Motor neuron (in vitro differentiated cells): ENCODE measurements at regions not wholly inside any gene's neighbourhood (a gene's known extent, or its start where the extent isn't known, plus 50 kb on each side); places are given as distances from the start of the nearest gene placed in this dataset.
"Not testable (repeated sequence)": the region's sequence is repeated elsewhere in the genome, so short reads cannot be mapped to it uniquely, and the experiment has no call there.

Experiments
- ATAC-seq, 8 experiments: fragments of 200-7000 bp; cut with Tn5 transposase; replicated peaks in 6 of 8; 2 replicates each; pipeline ENCODE4 v1.8.0; 2021; ENCODE audit warnings: mild to moderate bottlenecking in 8 of 8, moderate library complexity in 8 of 8
- H3K27ac ChIP-seq, 2 donors: fragments of 250-450 bp; sonication (Bioruptor Pico); 2 replicates each; pipeline ENCODE4 v1.9.0; 2021; ENCODE audit warnings: antibody characterized with exemption in 2 of 2, mild to moderate bottlenecking in 2 of 2, moderate library complexity in 1 of 2
- H3K4me1 ChIP-seq, 2 donors: fragments of 250-450 bp; sonication (Bioruptor Pico); replicated peaks in 1 of 2; 2 replicates each; pipeline ENCODE4 v1.6.1; 2021; ENCODE audit warnings: antibody characterized with exemption in 2 of 2, mild to moderate bottlenecking in 2 of 2, moderate library complexity in 1 of 2
- H3K4me3 ChIP-seq, 5 donors: fragments of 250-450 bp; sonication (Bioruptor Pico); 2 replicates each; pipeline ENCODE4 v1.9.0; 2021; ENCODE audit warnings: antibody characterized with exemption in 5 of 5, mild to moderate bottlenecking in 5 of 5, moderate library complexity in 4 of 5
- WGBS, 10 experiments: fragments of 450-650 bp; shearing (Covaris generic); methylation state at CpG; one replicate each; pipeline ENCODE4 v1.0.0; 2022; 5-methylcytosine and 5-hydroxymethylcytosine counted together
- in situ Hi-C, 9 experiments: fragments of 400-800 bp; cut with MboI; loops; one replicate each; pipeline ENCODE4 v1.15.0; 2021; ENCODE audit warnings: low sequenced_read_pairs in 9 of 9, low pct_unique_long_range_greater_than_20kb in 2 of 9; ENCODE audit not compliant: unreplicated experiment in 9 of 9

GRCh38 chr4:30215973-30216372 lies 504.2 kb upstream of the PCDH7 start:
- H3K27ac ChIP-seq, H3K4me1 ChIP-seq, ATAC-seq, in situ Hi-C loops, H3K4me3 ChIP-seq: not testable (repeated sequence)
- 35 to 100% (median 84%) methylated on average over 1 to 4 of the region's 4 CpGs; no CpG with 5 or more reads in 3 of the 10 experiments for WGBS, 10 experiments

DNA sequence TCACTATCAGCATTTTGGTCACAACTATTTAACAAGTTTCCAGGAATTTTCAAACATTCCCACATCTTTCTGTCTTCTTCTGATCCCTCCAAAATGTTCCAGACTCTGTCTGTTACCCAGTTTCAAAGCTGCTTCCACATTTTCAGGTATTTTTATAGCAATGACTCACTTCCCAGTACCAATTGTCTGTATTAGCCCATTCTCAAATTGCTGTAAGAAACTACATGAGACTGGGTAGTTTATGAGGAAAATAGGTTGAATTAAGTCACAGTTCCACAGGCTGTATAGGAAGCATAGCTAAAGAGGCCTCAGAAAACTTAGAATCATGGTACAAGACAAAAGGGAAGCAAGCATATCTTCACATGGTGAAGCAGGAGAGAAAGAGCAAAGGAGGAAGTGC lies 475.0 kb upstream of the PCDH7 start:
- H3K4me3 ChIP-seq, result no peak overlapping the region
- ATAC-seq, result no peak
- in situ Hi-C loops, result no loop called here
- H3K4me1 ChIP-seq, result no peaks in the 10 kb centered on the region
- H3K27ac ChIP-seq, result no peak overlapping the region

DNA sequence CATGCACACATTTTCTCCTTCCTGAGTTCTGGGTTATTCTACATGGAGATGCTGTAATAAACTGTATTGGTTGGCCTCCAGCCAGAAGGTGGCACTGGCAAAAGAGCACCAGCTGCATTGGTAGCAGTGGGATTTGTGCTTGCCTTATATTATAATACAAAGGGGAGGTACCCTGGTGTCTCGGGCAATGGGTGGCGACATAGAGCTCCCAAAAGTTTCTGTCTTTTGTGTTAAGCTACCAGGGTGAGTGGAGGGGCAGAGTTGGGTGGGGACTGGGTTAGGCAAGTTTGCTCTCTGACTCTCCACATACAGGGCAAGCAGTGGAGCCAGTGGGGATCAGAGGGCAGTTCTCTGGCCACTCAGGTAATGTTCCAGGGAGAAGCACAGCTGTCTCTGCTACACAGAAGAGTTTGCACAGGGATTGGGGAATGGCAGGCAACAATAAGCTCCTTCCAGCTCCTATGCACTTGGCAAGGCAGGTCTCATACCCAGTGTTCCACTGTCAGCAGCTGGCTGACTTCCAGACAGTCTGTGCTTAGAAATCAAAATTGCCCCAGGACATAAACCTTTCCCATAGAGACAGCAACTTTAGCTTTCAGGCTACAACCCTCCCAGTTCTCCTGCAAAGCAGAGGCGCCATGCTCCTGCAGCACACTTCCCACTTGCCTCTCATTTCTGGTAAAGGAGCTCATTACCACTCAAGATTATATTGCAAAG lies 463.9 kb upstream of the PCDH7 start:
- in situ Hi-C loops, result no loop called here
- H3K4me1 ChIP-seq, result no peaks in the 10 kb centered on the region
- no peak overlapping the region for H3K27ac ChIP-seq
- H3K4me3 ChIP-seq, result no peak overlapping the region
- WGBS, 10 experiments, result 0 to 100% (median 88%) methylated on average over 1 to 2 of the region's 3 CpGs; no CpG with 5 or more reads in 5 of the 10 experiments
- ATAC-seq, result peak in 2 of 8 experiments; percentile 75 to 83

- Histone ChIP-seq H3K4me3 (no peak overlapping the region), H3K27ac (no peak overlapping the region), H3K4me1 (no peaks in the 10 kb centered on the region)
- in situ Hi-C loops, result no loop called here
- ATAC-seq, result peak in 2 of 8 experiments; percentile 25 to 32
- 0 to 80% (median 59%) methylated on average over 1 to 3 of the region's 3 CpGs for WGBS, 10 experiments
These were observed 461.2 kb upstream of the PCDH7 start for GRCh38 chr4:30258949-30259348.

GRCh38 chr4:30262379-30262778 lies 457.8 kb upstream of the PCDH7 start:
- Histone ChIP-seq H3K27ac (no peak overlapping the region), H3K4me1 (no peaks in the 10 kb centered on the region), H3K4me3 (no peak overlapping the region)
- in situ Hi-C loops, result no loop called here
- ATAC-seq, result no peak
- WGBS, 10 experiments, result 6 to 92% (median 45%) methylated on average over 1 to 2 of the region's 2 CpGs; no CpG with 5 or more reads in 2 of the 10 experiments

- ATAC-seq, result no peak
- in situ Hi-C loops, result no loop called here
- Histone ChIP-seq H3K4me1 (no peaks in the 10 kb centered on the region), H3K27ac (no peak overlapping the region), H3K4me3 (no peak overlapping the region)
- 18 to 96% (median 74%) methylated on average over 1 to 15 of the region's 15 CpGs; no CpG with 5 or more reads in 4 of the 10 experiments for WGBS, 10 experiments
These were observed 455.7 kb upstream of the PCDH7 start for GRCh38 chr4:30264465-30264864.

GRCh38 chr4:30265716-30266115 lies 454.5 kb upstream of the PCDH7 start:
- no peak for ATAC-seq
- Histone ChIP-seq H3K4me1 (no peaks in the 10 kb centered on the region), H3K27ac (no peak overlapping the region), H3K4me3 (no peak overlapping the region)
- 2 to 91% (median 64%) methylated on average over 2 to 3 of the region's 3 CpGs for WGBS, 10 experiments
- in situ Hi-C loops, result no loop called here

DNA sequence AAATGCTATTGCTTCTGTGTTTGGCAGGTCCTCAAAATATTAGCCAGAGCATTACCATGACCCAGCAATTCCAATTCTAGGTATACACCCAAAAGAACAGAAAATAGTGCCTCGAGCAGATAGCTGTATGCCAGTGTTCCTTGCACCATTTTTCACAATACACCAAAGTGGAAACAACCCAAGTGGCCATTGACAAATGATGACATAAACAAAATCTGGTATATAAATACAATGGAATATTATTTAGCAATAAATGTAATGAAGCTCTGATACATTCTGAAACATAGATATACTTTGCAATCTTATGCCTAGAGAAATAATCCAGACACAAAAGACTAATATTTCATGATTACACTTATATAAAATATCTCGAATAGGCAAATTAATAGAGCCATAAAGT lies 451.8 kb upstream of the PCDH7 start:
- in situ Hi-C loops, result no loop called here
- WGBS, 10 experiments, result 0 to 94% (median 72%) methylated on average over 1 to 2 of the region's 2 CpGs; no CpG with 5 or more reads in 1 of the 10 experiments
- no peak overlapping the region for H3K4me3 ChIP-seq
- no peak for ATAC-seq
- no peaks in the 10 kb centered on the region for H3K4me1 ChIP-seq
- no peak overlapping the region for H3K27ac ChIP-seq

GRCh38 chr4:30269850-30270249 lies 450.3 kb upstream of the PCDH7 start:
- in situ Hi-C loops, result no loop called here
- 2 to 78% (median 56%) methylated on average over 4 to 6 of the region's 6 CpGs for WGBS, 10 experiments
- H3K27ac ChIP-seq, result no peak overlapping the region
- H3K4me1 ChIP-seq, result no peaks in the 10 kb centered on the region
- H3K4me3 ChIP-seq, result no peak overlapping the region
- ATAC-seq, result peak in 2 of 8 experiments; percentile 34 to 50

DNA sequence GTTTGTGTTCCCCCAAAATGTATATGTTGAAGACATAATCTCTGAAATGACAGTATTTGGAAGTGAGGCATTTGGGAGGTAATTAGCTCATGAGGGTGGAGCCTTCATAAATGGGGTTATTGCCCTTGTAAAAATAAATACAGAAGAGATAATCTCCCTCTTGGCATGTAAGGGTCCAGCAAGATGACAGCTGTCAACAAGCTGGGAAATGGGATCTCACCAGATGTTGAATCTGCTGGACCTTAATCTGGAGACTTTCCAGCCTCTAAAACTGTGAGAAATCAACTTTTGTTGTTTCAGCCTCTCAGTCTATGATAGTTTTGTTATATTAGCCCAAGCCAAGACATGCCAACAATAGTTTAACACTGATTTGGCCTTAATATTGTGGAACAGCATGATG lies 438.2 kb upstream of the PCDH7 start:
- in situ Hi-C loops, result no loop called here

GRCh38 chr4:30283336-30283735 lies 436.8 kb upstream of the PCDH7 start:
- Histone ChIP-seq H3K4me3 (no peak overlapping the region), H3K4me1 (no peaks in the 10 kb centered on the region), H3K27ac (no peak overlapping the region)
- in situ Hi-C loops, result no loop called here
- no peak for ATAC-seq
- 0 to 100% (median 92%) methylated on average over 1 to 3 of the region's 3 CpGs; no CpG with 5 or more reads in 1 of the 10 experiments for WGBS, 10 experiments

More for the DNA sequence above, 438.2 kb upstream of the PCDH7 start:
- Histone ChIP-seq H3K27ac (no peak overlapping the region), H3K4me3 (no peak overlapping the region), H3K4me1 (no peaks in the 10 kb centered on the region)
- ATAC-seq, result no peak

DNA sequence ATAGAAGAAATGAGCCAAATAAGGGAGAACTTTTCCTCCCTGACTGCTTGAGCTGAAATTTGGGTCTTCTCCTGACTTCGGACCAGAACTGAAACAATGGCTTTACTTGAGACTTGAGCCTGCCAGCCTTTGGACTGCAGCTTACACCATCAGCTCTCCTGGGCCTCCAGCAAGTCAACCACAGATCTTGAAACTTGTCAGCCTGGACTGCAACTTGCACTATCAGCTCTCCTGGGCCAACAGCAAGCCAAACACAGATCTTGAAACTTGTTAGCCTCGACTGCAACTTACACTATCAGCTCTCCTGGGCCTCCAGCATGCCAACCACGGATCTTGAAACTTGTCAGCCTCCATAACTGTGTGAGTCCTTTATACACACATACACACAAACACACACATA lies 425.9 kb upstream of the PCDH7 start:
- Histone ChIP-seq H3K4me3 (no peak overlapping the region), H3K4me1 (no peaks in the 10 kb centered on the region), H3K27ac (no peak overlapping the region)
- ATAC-seq, result no peak
- 0 to 86% (median 67%) methylated on average over 1 to 3 of the region's 3 CpGs; no CpG with 5 or more reads in 3 of the 10 experiments for WGBS, 10 experiments
- in situ Hi-C loops, result no loop called here

GRCh38 chr4:30295652-30296051 lies 424.5 kb upstream of the PCDH7 start:
- no peak overlapping the region for H3K4me3 ChIP-seq
- WGBS, 10 experiments, result 0 to 92% (median 68%) methylated on average over 1 to 5 of the region's 5 CpGs
- no peaks in the 10 kb centered on the region for H3K4me1 ChIP-seq
- H3K27ac ChIP-seq, result no peak overlapping the region
- in situ Hi-C loops, result no loop called here
- ATAC-seq, result no peak

GRCh38 chr4:30314001-30314400 lies 406.2 kb upstream of the PCDH7 start:
- H3K27ac ChIP-seq, result no peak overlapping the region
- in situ Hi-C loops, result no loop called here
- no peak overlapping the region for H3K4me3 ChIP-seq
- ATAC-seq, result no peak
- no peaks in the 10 kb centered on the region for H3K4me1 ChIP-seq
